Transverse colon (tissue), 4 donors: ENCODE measurements at regions not wholly inside any gene's neighbourhood (a gene's known extent, or its start where the extent isn't known, plus 50 kb on each side); places are given as distances from the start of the nearest gene placed in this dataset.

ENCODE experiments used
- DNase-seq: peaks from one replicate; pipeline ENCODE4 v3.0.0-alpha.2; 2019
- H3K27ac ChIP-seq, 4 donors: fragments of 200-600 bp; sonication (generic); 2 replicates each; pipeline ENCODE4 v1.5.1; 2016 to 2018; ENCODE audit warnings: inconsistent platforms in 4 of 4
- H3K27me3 ChIP-seq: fragments of 200-600 bp; sonication (generic); 2 replicates; pipeline ENCODE4 v1.5.1; 2017; ENCODE audit warnings: inconsistent platforms
- H3K36me3 ChIP-seq, 4 donors: fragments of 200-600 bp; sonication (generic); 2 replicates each; pipeline ENCODE4 v1.5.1; 2017 to 2019; ENCODE audit warnings: inconsistent platforms in 4 of 4
- H3K4me1 ChIP-seq, 4 donors: fragments of 200-600 bp; sonication (generic); 2 replicates each; pipeline ENCODE4 v1.5.1; 2017 to 2020; ENCODE audit warnings: inconsistent platforms in 4 of 4
- H3K4me3 ChIP-seq, 4 donors: fragments of 200-600 bp; sonication (generic); 1 replicate in 1 of 4; 2 replicates in 3 of 4; pipeline versions ENCODE4 v1.5.1 to v1.6.1; 2017 to 2019; ENCODE audit warnings: inconsistent platforms in 4 of 4
- H3K9me3 ChIP-seq, 2 donors: fragments of 200-600 bp; sonication (generic); 2 replicates each; pipeline ENCODE4 v1.5.1; 2017 to 2019; ENCODE audit warnings: inconsistent platforms in 2 of 2
- CTCF ChIP-seq, 5 experiments: fragments of 200-600 bp in 3 of 5; fragments of 450-650 bp in 2 of 5; sonication (generic) in 3 of 5; IDR thresholded peaks; 1 replicate in 2 of 5; 2 replicates in 3 of 5; pipeline ENCODE4 v1.5.1; 2016 to 2017; ENCODE audit warnings: antibody characterized with exemption in 5 of 5, inconsistent platforms in 3 of 5, mild to moderate bottlenecking in 2 of 5, moderate library complexity in 1 of 5
- EP300 ChIP-seq: sonication (generic); formaldehyde crosslinking; IDR thresholded peaks from one replicate; pipeline ENCODE4 v1.6.1; 2017; ENCODE audit warnings: antibody characterized with exemption, low read depth
- POLR2A ChIP-seq: fragments of 450-650 bp; IDR thresholded peaks from one replicate; pipeline ENCODE4 v1.6.1; 2016; ENCODE audit warnings: antibody characterized with exemption, mild to moderate bottlenecking, moderate library complexity
- POLR2AphosphoS5 ChIP-seq, 3 donors: sonication (generic); formaldehyde crosslinking; IDR thresholded peaks; one replicate each; pipeline ENCODE4 v1.6.1; 2016; ENCODE audit warnings: antibody characterized with exemption in 3 of 3
- WGBS, 2 donors: methylation state at CpG; one replicate each; pipeline ENCODE4 v1.1.5; 2018; ENCODE audit warnings: low coverage in 1 of 2; 5-methylcytosine and 5-hydroxymethylcytosine counted together
- in situ Hi-C, 4 donors: fragments of 200-750 bp; cut with MboI; loops; one replicate each; pipeline versions ENCODE4 v1.15.0 to v1.15.1; 2017; ENCODE audit warnings: low sequenced_read_pairs in 3 of 4, low pct_ligation_motif_present in 1 of 4, low pct_unique_long_range_greater_than_20kb in 1 of 4
- intact Hi-C: fragments of 100-400 bp; cut with DNase I; formaldehyde crosslinking; loops from one replicate; pipeline ENCODE4 v1.15.1; 2023; ENCODE audit warnings: low total_unique reads

DNA sequence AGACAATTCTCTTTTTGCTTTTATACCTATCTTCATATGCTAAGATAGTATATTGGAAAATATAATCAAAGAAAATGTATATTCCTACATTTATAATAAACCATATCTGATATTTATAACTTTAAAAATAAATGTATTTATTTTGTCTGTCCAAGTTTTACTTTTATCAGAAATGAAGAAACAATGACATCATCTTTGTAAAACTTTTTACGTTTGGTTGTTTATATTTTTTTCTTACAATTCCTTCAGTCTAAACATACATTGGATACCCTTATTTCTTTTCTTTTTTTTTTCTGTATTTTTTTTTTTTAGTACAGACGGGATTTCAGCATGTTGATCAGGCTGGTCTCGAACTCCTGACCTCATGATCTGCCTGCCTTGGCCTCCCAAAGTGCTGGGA, 1577.0 kb upstream of the SLC39A10 start:
- in situ Hi-C loops, result no loop called here
- WGBS, 2 donors, result 48 to 59% methylated on average over 3 of the region's 3 CpGs
- no peaks in the 10 kb centered on the region for H3K36me3 ChIP-seq
- H3K4me3 ChIP-seq, result no peak overlapping the region
- no peak overlapping the region for H3K27ac ChIP-seq
- no peaks in the 10 kb centered on the region for H3K9me3 ChIP-seq
- TF ChIP-seq CTCF (IDR thresholded peaks at IDR 0.05) (no peak), EP300 (no peak), POLR2AphosphoS5 (IDR thresholded peaks at IDR 0.05) (no peak), POLR2A (no peak)
- intact Hi-C loops, result no loop called here
- no peak for DNase-seq
- no peaks in the 10 kb centered on the region for H3K27me3 ChIP-seq
- H3K4me1 ChIP-seq, result no peaks in the 10 kb centered on the region

DNA sequence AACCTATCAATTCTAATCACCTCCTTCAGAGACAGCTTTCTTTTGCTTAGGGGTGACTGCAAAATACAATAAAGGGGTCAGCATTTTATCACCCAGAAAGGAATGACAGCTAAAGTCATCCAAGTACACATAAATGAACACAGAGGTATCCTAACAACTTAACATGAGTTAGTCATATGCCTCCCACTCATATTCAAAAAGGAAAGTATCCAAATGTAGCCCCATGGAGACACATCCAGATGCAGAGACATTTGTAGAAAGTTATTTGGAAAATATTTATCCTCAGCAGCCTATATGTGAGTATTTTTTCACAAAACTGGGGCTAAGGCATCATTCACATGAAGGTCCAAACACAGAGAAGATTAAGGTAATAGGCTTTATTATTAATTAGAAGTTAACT, 1579.7 kb upstream of the SLC39A10 start:
- in situ Hi-C loops, result no loop called here
- no peak overlapping the region for H3K27ac ChIP-seq
- H3K36me3 ChIP-seq, result no peaks in the 10 kb centered on the region
- H3K4me1 ChIP-seq, result no peaks in the 10 kb centered on the region
- TF ChIP-seq CTCF (IDR thresholded peaks at IDR 0.05) (no peak), EP300 (no peak), POLR2AphosphoS5 (IDR thresholded peaks at IDR 0.05) (no peak), POLR2A (no peak)
- no peak for DNase-seq
- no peak overlapping the region for H3K4me3 ChIP-seq
- intact Hi-C loops, result no loop called here
- no peaks in the 10 kb centered on the region for H3K27me3 ChIP-seq
- no peaks in the 10 kb centered on the region for H3K9me3 ChIP-seq

DNA sequence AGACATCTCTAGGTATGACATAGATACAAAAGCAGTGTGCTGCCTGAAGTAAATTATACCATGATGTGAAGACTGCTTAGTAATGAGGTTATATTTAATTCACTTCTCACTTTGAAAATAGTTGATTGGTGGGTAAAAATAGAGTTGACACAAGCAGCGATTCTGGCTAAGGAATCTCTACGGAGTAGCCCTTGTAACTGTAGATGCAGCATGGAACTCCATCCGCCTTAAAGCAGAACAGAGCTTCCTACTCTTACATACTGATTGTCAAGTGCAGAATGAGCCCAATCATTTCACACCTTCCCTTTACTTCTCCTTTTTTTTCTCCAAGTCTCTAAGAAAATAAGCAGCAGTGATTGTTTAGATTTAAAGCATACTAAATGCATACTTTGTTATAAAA, 1594.6 kb upstream of the SLC39A10 start:
- in situ Hi-C loops, result no loop called here
- no peak overlapping the region for H3K27ac ChIP-seq
- H3K27me3 ChIP-seq, result no peaks in the 10 kb centered on the region
- no peak for DNase-seq
- no peaks in the 10 kb centered on the region for H3K9me3 ChIP-seq
- intact Hi-C loops, result no loop called here
- H3K4me1 ChIP-seq, result no peaks in the 10 kb centered on the region
- TF ChIP-seq POLR2A (no peak), EP300 (no peak), CTCF (IDR thresholded peaks at IDR 0.05) (no peak), POLR2AphosphoS5 (IDR thresholded peaks at IDR 0.05) (no peak)
- WGBS, 2 donors, result 70 to 85% methylated on average over 3 of the region's 3 CpGs
- H3K36me3 ChIP-seq, result no peaks in the 10 kb centered on the region
- no peak overlapping the region for H3K4me3 ChIP-seq

- no peak for DNase-seq
- in situ Hi-C loops, result no loop called here
- Histone ChIP-seq H3K27ac (no peak overlapping the region), H3K9me3 (no peaks in the 10 kb centered on the region), H3K27me3 (no peaks in the 10 kb centered on the region), H3K4me1 (no peaks in the 10 kb centered on the region), H3K36me3 (no peaks in the 10 kb centered on the region), H3K4me3 (no peak overlapping the region)
- no peak for TF ChIP-seq EP300
- no peak for TF ChIP-seq POLR2AphosphoS5 (IDR thresholded peaks at IDR 0.05)
- TF ChIP-seq CTCF (IDR thresholded peaks at IDR 0.05), result no peak
- no peak for TF ChIP-seq POLR2A
- intact Hi-C loops, result no loop called here
- 52% methylated on average over 3 of the region's 3 CpGs; no CpG with 5 or more reads in 1 of the 2 donors for WGBS, 2 donors
Observed at GRCh38 chr2:194060269-194060668, 1596.8 kb upstream of the SLC39A10 start.
